Peyer's patch (tissue), 4 donors: ENCODE measurements at regions not wholly inside any gene's neighbourhood (a gene's known extent, or its start where the extent isn't known, plus 50 kb on each side); places are given as distances from the start of the nearest gene placed in this dataset.

ENCODE experiments used
- CTCF ChIP-seq, 6 experiments: fragments of 450-650 bp in 4 of 6; fragments of 200-600 bp in 2 of 6; sonication (generic) in 1 of 6; IDR thresholded peaks; one replicate each; pipeline ENCODE4 v1.5.1; 2017 to 2019; ENCODE audit warnings: antibody characterized with exemption in 6 of 6, mild to moderate bottlenecking in 3 of 6, moderate library complexity in 1 of 6
- POLR2A ChIP-seq, 2 donors: fragments of 450-650 bp; IDR thresholded peaks; one replicate each; pipeline ENCODE4 v1.5.1; 2017; ENCODE audit warnings: antibody characterized with exemption in 2 of 2, mild to moderate bottlenecking in 2 of 2, moderate library complexity in 2 of 2

GRCh38 chr9:32884482-32884881, 101.1 kb downstream of the TMEM215 start:
- no peak for TF ChIP-seq CTCF (IDR thresholded peaks at IDR 0.05)
- no peak for TF ChIP-seq POLR2A (IDR thresholded peaks at IDR 0.05)
